ENCODE measurements at regions not wholly inside any gene's neighbourhood (a gene's known extent, or its start where the extent isn't known, plus 50 kb on each side); places are given as distances from the start of the nearest gene placed in this dataset.

- CTCF ChIA-PET: no interaction called here
- ATAC-seq (ENCODE audit: low read depth): no peak
- no peaks in the 10 kb centered on the region for H3K27me3 Mint-ChIP-seq
- H3K4me1 Mint-ChIP-seq: no peaks in the 10 kb centered on the region
- no peaks in the 10 kb centered on the region for H3K36me3 Mint-ChIP-seq (ENCODE audit: low read depth)
- DNase-seq: no peak
- POLR2A ChIA-PET: no interaction called here
- H3K27ac Mint-ChIP-seq: no peak overlapping the region
- no peak for TF ChIP-seq CTCF (IDR thresholded peaks at IDR 0.05)
- intact Hi-C loops (cut with micrococcal nuclease): no loop called here
- H3K9me3 Mint-ChIP-seq: peaks cover 11% of the 10 kb centered on the region
- no peak overlapping the region for H3K4me3 Mint-ChIP-seq
Observed at GRCh38 chr3:82509951-82510603, 748.6 kb upstream of the GBE1 start.

- CTCF ChIA-PET: no interaction called here
- DNase-seq (no peak), ATAC-seq (ENCODE audit: low read depth) (no peak)
- intact Hi-C loops (cut with micrococcal nuclease): no loop called here
- H3K4me1 Mint-ChIP-seq: no peaks in the 10 kb centered on the region
- H3K4me3 Mint-ChIP-seq: no peak overlapping the region
- H3K36me3 Mint-ChIP-seq (ENCODE audit: low read depth): no peaks in the 10 kb centered on the region
- peaks cover 11% of the 10 kb centered on the region for H3K9me3 Mint-ChIP-seq
- no peak overlapping the region for H3K27ac Mint-ChIP-seq
- TF ChIP-seq CTCF (IDR thresholded peaks at IDR 0.05): no peak
- POLR2A ChIA-PET: no interaction called here
- H3K27me3 Mint-ChIP-seq: no peaks in the 10 kb centered on the region
Observed at GRCh38 chr3:82509106-82509842, 747.8 kb upstream of the GBE1 start.

- no peaks in the 10 kb centered on the region for H3K27me3 Mint-ChIP-seq
- TF ChIP-seq CTCF (IDR thresholded peaks at IDR 0.05): no peak
- no peaks in the 10 kb centered on the region for H3K36me3 Mint-ChIP-seq (ENCODE audit: low read depth)
- no peak for ATAC-seq (ENCODE audit: low read depth)
- POLR2A ChIA-PET: no interaction called here
- no peaks in the 10 kb centered on the region for H3K4me1 Mint-ChIP-seq
- CTCF ChIA-PET: no interaction called here
- H3K9me3 Mint-ChIP-seq: peaks cover 8% of the 10 kb centered on the region
- no peak overlapping the region for H3K4me3 Mint-ChIP-seq
- no peak overlapping the region for H3K27ac Mint-ChIP-seq
- DNase-seq: no peak
- intact Hi-C loops (cut with micrococcal nuclease): no loop called here
Observed at GRCh38 chr3:82506204-82506603, 744.8 kb upstream of the GBE1 start.

- ATAC-seq (ENCODE audit: low read depth) (no peak), DNase-seq (no peak)
- H3K27me3 Mint-ChIP-seq: no peaks in the 10 kb centered on the region
- intact Hi-C loops (cut with micrococcal nuclease): no loop called here
- no peak overlapping the region for H3K27ac Mint-ChIP-seq
- H3K4me3 Mint-ChIP-seq: no peak overlapping the region
- H3K9me3 Mint-ChIP-seq: peaks cover 8% of the 10 kb centered on the region
- ChIA-PET POLR2A (no interaction called here), CTCF (no interaction called here)
- H3K36me3 Mint-ChIP-seq (ENCODE audit: low read depth): no peaks in the 10 kb centered on the region
- H3K4me1 Mint-ChIP-seq: no peaks in the 10 kb centered on the region
- TF ChIP-seq CTCF (IDR thresholded peaks at IDR 0.05): no peak
Observed at GRCh38 chr3:82505079-82505756, 743.8 kb upstream of the GBE1 start.

- H3K9me3 Mint-ChIP-seq: no peaks in the 10 kb centered on the region
- H3K4me3 Mint-ChIP-seq: no peak overlapping the region
- no peak for ATAC-seq (ENCODE audit: low read depth)
- no peak for TF ChIP-seq CTCF (IDR thresholded peaks at IDR 0.05)
- intact Hi-C loops (cut with micrococcal nuclease): no loop called here
- H3K36me3 Mint-ChIP-seq (ENCODE audit: low read depth): no peaks in the 10 kb centered on the region
- H3K27ac Mint-ChIP-seq: no peak overlapping the region
- ChIA-PET POLR2A (no interaction called here), CTCF (no interaction called here)
- H3K27me3 Mint-ChIP-seq: no peaks in the 10 kb centered on the region
- no peaks in the 10 kb centered on the region for H3K4me1 Mint-ChIP-seq
- no peak for DNase-seq
Observed at GRCh38 chr3:82498186-82498585, 736.7 kb upstream of the GBE1 start.

Data from activated B cell treated with CpG ODN at 0.5 μM for 24 hours (primary cell).